ENCODE measurements at regions not wholly inside any gene's neighbourhood (a gene's known extent, or its start where the extent isn't known, plus 50 kb on each side); places are given as distances from the start of the nearest gene placed in this dataset.
A peak's percentile ranks its signal among the peaks of the same experiment; 100 is the strongest.

DNA sequence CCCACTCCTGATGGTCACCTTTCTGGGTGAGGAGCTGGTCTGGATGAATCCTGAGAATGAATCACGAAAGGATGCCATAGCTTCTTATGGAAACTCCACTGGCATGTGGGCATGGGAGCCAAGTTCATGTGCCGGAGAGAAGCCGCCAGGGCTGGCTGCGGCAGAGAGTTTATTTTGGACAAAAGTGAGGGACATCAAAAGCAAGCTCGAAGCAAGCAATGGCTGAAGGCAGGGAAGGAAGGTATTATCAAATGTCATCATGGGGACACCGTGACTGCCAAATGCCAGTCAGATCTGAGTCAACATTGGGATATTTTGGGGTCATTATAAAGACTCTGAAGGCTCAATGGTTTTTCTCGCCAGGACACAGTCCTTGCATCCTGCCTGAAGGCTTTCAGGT is 249.1 kb downstream of the QKI start:
- DNase-seq, result no peak

DNA sequence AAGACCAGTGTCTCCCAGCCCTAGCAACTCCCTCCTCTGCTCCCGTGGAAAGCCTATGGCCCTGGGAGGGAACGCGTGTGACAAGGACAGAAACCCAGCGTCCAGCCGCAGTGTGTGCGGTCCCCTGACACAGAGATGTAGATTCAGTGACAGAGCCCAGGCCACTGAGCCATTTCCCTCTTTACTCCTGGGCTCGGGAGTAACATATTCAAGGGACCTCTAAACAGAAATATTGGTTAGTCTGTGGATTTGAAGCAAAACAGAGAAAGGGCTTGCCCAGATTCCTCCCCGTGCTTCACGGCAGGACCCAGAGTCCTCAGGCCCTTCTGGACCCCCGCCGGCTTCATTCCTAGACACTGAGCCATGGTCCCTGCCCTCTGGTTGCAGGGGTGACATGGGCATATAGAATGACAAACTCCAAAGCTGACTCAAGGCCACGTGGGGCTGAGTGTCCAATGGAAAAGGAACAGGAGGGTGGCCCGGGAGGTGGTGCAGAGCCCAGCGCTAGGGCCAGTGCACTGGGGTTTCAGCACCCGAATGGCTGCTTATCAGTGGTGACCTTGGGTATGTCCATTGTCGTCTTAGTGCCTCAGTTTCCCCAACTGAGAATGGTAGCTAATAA is 248.2 kb downstream of the QKI start:
- DNase-seq, result no peak

DNA sequence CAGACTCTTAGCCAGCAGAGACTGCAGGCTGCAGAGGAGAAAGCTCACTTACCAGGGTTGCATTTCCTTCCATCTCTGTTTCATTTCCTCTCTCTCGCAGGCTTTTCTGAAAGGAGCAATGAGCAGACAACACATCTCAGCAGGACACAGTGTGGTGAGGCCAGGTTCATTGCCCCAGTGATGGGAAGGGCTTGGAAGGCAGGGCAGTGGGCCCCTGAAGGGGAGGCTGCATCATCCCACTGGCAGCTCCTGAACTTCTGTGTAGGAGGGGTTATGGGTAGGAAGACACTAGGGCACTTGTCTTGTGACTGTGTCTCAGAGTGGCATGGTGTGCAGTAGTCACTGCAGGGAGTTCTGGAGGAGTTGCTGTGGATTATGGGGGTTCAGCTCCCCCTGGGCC is 246.8 kb downstream of the QKI start:
- no peak for DNase-seq

DNA sequence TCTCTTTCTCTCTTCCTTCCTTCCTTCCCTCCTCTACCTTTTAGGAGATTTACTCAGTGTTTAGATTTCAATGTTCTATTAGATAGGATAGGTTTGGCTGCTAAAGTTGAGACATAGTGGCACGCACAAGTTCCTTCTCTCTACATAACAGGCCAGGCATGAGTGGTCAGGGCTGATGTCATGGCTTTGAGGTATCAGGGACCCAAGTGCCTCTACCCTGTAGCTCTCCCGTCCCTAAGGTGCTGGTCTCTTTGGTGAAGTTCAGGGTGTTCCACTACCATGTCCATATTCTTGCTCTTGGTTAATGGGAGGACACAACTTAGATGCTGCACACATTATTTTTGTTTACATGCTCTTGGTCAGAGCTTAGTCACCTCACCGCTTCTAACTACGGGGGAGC is 245.3 kb downstream of the QKI start:
- no peak for DNase-seq

DNA sequence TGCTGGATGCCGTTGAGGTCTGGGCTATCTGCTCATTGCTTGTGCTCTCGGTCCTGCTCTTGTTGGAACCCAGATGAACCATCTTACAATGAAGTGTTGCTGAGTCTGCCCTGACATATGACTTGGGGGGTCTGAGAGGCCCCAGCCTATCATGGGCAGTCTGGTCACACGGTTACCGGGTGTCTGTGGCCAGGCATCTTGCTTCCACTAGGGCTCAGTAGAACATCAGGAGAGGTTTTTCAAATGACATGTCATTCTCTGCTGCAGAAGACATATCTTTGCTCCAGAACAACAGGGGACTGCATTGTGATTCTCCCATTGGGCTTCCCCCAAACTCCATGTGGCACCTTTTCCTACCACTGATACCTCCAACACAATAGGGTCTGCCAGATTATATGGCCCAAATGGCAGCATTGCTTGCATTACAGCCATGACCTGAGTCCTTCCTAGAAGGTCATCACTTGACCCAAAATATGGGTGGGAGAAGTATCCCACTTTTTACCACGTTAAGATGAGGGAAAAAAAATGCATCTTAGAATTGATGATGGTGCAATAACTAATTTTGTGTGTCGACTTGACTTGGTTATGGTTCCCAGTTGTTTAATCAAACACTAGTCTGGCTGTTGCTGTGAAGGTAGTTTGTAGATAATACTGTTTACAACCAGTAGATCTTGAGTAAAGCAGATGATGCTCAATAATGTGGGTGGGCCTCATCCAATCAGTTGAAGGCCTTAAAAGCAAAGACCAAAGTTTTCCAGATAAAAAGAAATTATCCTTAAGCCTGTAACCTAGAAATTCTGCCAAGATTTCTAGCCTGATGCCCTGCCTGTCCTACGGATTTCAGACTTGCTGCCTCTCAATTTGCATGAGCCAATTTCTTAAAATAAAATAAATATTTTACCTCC is 241.0 kb downstream of the QKI start:
- DNase-seq, result peak; percentile 20

DNA sequence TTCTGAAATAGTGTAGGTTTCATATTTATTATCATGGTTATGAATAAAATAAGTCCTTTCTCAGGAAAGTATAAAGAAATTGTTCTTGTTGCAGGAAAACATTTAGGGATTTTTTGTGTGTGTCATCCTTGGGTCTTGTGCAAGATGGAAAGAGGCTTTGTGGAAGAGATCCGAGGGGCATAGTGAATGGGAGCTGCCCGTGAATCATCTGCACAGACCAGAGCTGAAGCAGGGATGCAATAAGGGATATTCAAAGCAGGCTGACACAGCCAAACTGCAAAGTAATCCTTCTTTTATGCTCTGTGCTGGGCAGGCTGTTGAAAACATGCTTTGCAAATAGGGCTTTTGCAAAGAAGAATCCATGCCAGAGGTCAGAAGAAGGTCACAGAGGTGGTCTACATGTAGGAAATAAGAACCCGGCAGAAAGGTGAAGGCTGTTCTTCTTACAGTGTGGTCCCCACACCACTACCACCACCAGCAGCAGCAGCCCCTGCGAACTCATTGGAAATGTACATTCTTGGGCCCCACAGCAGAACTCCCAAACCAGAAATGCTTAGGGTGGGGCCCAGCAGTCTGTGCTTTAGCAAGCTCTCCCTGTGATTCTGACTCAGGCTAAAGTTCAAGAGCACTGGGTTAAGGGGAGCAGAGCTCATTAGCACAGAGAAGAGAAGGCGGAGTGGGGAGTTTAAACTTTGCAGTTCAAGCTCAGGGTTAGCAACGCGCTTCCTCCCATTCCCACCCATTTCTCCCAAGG is 237.6 kb downstream of the QKI start:
- no peak for DNase-seq

DNA sequence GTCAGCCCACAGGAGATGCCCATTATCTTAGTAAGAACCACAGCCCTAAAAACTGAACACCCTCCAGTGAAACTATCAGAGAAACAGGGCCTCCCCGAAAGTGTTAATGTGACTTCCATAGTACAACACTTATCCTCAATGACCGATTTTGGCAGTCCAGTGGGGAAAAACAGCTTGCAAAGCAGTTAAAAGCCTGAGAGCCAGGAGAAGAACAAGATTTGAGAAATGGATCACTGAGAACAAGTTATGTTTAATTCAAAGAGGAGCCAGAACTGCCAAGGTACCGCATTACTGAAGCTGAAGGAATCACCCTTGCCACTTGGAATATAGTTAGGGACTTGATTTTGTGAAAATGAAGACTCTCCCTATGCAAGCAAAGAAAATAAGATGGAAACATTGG is 236.9 kb downstream of the QKI start:
- DNase-seq, result no peak

DNA sequence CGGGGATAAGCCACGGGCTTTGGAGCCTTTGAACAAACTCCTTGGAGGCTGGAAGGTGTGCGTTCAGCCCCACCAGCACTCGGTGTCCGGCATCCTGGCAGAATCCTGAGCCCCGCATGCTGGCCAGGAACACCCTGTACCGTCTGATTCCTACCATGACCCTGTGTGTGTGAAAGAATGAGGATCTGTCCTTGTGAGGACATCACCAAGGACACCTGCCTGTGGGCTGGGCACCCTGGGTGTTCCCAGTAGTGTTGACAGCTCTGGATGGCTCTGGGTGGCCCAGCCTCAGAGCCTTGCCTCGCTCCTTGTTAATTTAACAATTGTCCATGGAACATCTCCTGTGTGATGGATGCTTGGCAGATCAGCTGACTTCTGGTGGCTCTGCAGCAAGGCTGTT is 234.3 kb downstream of the QKI start:
- no peak for DNase-seq

DNA sequence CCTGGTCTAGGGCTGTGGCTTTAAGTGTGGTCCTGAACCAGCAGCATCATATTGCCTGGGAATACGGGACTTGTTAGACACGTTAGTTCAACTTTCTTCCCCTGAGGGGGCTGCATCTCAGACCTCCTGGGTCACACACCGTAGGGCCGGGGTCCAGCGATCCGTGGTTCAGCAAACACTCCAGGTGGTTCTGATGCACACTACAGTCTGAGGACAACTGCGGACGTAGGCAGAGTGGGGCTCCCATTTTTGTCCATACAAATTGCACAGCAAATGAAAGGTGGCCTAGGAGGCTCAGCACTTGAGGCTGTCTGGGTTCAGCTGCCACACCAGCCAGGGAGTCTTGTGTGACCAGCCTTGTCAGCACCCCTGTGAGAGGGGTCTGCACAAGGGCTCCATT is 233.1 kb downstream of the QKI start:
- DNase-seq, result no peak

DNA sequence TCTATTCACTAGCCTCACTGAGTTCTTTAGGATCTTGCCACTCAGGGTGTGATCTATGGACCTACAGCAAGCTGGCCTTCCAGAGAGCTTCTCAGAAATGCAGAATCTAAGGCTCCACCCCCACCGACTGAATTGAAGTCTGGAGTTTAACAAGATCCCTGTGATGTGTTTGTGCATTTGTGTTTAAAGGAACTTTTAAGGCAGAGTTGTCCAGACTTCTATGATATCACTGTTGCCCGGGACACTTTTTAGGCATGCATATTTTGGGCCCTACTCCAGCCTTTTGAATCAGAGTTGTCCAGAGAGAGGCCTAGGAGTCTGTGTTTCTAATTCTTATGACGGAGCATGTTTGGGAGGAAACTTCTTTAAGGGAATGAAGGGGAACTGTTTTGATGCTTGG is 232.3 kb downstream of the QKI start:
- no peak for DNase-seq

DNA sequence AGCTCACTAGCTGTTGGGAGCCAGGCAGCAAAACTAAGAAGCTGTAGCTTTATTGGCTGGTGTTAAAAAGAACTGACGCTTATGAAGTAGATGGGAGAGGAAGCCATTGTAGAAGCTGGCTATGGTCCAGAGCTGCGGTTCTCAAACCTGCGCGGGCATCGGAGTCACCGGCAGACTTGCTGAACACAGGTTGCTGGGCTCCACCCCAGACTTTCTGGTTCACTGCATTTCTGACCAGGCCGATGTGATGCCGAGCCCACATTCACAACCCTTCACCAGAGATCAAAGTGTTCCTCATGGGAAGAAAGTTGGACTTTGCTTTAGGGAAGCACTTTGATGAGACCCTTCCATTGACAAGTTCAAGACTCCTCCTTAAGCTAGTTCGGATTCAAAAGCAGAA is 231.6 kb downstream of the QKI start:
- no peak for DNase-seq

DNA sequence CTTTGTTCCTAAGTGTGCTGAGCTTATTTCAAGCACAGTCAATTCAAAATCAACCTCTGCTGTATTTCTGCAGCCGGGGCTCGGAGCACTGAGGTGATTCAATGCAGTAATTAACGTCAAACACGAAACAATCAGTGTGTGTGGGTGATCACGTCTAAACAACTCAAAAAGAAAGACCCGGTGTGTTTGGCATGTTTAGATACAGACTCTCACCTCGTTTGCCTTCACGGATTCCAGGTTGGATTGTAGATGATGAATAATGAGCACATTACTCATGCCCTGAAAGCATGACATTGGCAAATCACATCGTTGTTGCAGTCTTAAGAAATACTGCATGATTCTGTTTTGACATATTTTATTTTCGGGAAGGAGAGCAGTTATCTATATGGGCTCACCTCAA is 231.0 kb downstream of the QKI start:
- no peak for DNase-seq

DNA sequence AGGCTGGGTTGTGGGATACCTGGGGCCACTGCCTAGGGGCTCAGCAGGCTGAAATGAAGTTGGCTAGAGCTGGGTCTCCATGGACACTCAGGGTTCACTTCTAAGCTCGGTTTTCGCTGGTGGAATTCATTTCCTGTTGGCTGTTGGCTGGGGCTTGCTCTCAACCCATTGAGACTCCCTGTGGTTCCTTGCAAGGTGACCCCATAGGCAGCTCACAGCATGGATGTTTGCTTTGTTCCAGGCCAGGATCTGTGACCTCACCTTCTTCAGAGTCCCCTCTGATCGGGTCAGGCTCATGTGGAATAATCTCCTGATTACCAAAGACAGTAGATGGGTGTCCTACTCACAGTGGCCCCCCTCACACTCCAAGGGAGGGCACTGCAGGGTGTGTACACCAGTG is 229.3 kb downstream of the QKI start:
- DNase-seq, result no peak

DNA sequence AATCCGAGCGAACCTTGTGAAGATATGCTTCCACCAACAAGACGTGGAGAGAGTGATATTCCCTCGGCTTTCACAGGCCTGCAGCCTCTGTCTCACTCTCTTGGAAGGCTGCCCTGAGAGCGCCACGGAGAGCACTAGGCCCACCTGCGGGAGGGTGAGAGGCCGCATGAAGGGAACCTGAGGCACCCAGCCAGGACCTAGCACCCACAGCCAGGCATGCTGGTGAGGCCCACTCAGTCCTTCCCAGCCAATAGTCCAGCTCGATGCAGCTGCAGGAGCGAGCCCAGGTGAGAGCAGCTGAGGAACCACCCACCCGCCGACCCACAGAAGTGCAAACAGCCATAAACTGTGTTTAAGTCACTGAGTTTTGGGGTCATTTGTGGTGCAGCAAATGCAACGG is 227.2 kb downstream of the QKI start:
- DNase-seq, result no peak

DNA sequence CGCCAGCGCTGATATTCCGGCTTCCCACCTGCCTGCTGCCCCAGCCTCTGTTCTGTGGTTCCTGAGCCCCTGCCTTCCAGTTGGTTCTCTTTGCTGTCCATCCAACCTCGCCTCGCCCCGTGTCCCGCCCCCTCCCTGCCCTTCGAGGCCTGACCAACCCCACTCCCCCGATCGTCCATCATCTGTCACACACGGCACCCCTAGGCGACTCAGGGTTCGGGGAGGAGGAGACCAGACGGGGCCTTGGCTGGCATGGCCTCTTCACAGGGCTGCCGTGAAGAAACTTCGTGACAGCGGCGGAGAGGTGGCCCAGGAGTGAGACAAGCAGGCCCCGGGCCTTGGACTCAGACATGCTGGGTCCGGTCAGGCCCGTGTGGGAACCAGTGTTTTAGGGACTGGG is 226.1 kb downstream of the QKI start:
- no peak for DNase-seq

DNA sequence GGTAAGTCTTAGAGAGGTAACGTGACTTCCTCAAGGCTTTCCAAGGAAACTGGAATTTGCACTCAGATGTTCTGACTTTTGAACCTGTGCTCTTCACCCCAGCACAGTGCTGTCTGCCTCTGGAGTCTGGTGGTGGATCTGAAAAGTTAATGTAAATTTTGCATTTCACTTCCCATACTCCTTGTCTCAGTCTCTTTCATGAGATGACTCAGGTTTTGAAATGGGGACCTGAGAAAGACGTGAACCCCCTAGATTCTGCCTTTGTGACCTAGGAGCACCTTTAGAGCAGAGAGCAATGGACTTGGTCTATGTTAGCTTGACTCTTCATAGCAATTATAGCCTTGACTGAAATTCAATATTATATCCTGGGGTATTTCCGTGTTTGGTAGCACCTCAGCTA is 223.0 kb downstream of the QKI start:
- DNase-seq, result no peak

DNA sequence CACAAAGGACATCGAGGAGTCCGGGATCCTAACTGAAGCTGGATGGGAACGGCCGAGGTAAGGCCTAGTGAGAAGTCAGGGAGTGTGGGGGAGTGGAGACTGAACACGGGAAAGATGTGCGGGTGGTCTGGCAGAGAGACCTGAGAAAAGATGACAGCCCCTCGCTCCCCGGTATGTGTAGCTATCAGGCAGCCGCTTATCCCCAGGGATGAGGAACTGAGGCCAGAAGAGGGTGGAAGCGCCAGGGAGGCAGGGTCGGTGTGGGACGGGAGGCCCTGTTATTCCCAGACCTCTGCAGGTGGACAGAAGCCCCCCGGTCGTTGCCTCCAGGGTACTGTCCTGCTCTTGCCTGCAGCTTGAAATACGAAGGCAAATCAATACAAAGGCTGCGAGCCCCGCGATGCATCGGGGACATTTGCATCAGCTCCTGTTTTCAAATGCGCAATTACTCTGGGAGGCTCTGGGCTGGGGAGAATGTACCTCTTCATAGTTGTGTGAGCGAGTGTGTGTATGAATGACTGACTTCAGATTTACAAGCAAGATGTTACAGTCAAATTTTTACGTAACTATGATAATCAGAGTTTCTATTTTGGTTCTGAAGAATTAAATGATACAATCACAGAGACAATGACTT is 221.3 kb downstream of the QKI start:
- DNase-seq, result no peak

DNA sequence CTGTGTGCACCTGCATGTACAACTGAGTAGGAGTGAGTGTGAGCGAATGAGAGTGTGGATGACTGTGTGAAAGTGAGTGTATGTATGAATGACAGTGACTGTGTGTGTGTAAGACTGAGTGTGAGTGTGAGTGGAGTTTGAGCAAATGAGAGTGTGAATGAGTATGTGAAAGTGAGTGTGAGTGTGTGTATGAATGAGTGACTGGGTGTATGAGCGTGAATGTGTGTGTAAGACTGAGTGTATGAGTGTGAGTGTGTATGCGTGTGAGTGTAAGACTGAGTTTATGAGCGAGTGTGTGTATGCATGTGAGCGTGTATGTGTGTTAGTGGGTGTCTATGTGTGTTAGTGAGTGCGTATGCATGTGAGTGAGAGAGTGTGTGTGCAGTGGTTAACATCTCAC is 220.8 kb downstream of the QKI start:
- no peak for DNase-seq

DNA sequence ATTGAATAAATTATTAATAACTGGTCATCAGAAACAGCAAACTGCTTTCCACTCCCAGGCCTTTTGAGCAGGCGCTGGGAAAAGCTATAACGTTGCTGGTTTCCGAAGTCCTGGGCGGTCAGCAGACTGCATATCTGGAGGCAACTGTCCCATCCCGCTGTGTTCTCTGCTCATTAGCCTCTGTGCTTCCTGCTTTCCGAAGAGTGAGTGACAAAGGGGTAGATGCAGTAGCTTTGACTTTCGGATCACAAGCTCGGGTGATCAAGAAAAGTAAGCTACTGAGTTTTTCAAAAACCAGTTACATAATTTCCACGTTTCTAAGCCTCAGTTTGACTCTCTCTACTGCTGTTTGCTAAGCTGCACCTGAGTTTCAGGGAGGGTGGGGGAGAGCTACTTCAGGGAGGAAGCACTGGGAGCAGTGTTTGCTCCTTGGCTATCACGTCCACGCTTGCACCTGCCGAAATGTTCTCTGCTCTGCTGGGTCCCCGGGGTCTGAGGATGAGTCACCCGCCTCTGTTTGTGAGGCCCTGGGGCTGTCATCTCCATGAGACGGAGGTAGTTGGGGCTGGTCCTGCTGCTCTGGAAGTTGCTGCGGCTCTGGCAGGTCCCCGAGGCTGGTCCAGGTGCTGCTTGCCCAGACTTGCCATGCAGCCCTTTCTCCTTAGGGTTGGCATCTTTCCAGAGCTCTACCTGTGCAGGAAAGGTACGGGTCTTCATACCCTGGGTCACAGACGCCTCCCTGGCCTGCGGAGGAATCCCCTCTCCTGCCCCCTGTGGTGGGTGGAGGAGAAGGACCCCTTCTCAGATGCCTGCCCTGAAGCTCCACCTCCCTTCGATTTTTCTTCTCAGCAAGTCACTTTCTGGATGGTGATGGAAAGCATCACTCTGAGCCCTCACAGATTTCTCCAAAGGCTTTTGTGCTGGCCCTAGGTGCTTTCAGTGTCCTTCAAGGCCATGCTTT is 220.0 kb downstream of the QKI start:
- no peak for DNase-seq

DNA sequence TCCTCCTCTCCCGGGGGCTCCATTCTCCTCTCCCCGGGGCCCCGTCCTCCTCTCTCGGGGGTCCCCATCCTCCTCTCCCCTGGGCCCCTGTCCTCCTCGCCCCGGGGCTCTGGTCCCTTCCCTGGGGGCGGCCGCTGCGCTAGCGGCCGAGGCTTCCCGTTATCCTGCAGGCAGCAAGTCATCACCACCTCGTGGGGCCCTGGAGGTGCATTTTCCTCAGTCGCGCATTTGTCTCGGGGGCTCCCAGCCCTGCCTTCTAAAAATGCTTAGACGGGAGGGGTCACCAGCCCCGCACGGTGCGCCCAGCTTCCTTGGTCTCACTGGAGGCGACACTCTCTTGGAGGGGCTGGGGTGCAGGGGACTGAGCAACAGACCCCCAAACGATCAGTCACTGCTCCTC is 216.5 kb downstream of the QKI start:
- no peak for DNase-seq

DNA sequence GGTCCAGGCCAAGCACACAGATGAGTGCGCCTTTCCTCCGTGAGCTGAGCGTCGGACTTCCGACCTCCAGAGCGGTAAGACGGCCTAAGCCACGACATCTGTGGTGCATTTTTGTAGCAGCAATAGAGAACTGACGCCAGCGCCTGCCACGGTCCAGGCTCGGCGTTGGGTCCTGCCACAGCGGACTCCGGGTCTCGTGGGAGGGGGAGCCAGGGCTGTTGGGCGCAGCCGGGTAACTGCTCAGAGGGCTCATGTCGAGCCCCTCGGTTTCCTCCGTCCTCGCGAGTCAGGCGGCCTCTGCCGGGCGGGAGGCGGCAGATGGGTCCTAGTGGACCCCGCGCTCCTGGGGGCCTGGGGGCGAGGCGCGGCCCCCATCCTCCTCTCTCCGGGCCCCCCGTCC is 216.1 kb downstream of the QKI start:
- DNase-seq, result no peak

DNA sequence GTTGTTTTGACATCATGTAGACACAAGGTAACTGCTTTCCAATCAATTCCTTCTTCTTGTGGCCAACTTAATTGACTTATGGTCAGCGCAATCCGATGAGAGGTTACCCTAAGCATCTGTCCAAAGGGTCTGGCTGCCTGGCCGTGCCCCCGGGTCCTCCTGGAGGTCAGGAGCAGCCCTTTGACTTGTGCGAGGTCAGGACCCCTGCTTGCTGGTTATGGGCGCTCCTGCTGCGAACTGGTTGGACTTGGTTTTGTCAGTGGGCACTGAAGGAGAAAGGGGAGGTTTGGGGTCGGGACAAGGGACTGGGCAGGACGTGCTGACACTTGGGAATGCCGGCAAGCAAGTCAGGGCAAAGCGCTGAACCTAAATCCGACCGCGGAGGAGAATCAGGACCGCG is 215.6 kb downstream of the QKI start:
- no peak for DNase-seq
